ENCODE measurements at regions not wholly inside any gene's neighbourhood (a gene's known extent, or its start where the extent isn't known, plus 50 kb on each side); places are given as distances from the start of the nearest gene placed in this dataset.

DNA sequence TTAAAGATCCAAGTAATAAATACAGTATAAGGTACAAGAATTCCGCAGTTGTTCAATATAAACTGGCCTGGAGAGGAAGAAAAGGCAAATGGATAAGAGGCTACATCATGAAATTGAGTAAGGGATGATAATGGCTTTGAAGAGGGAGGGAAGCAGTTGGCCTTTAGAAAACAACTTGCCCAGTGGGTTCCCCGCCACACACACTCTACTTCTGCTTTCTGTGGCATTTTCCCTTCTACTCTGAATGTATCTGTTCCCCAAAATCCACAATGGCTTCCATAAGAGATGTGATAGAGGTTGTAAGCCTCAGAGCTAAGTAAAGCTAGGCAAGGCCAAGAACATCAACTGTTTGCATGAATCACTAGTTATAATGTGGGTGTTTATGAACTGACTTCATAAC lies 221.3 kb downstream of the MBD2 start:
- ATAC-seq (ENCODE audit: low read depth), result no peak
- WGBS, 2 experiments (ENCODE audit: extremely low coverage in 2 of 2, insufficient read length in 1 of 2), result no CpG with 5 or more reads among the region's 2 CpGs
- dilution Hi-C loops (cut with HindIII; ENCODE audit: low sequenced_read_pairs, unreplicated experiment) (no loop called here), in situ Hi-C loops (cut with MboI; ENCODE audit: low sequenced_read_pairs) (no loop called here), intact Hi-C loops (cut with micrococcal nuclease) (no loop called here)
- Histone ChIP-seq H4K20me1 (ENCODE audit: insufficient read depth, low read length) (no peaks in the 10 kb centered on the region), H2AFZ (replicated peaks; ENCODE audit: low read length, poor library complexity) (no peak overlapping the region), H4K91ac (ENCODE audit: insufficient read depth, low read depth, low read length) (no peak overlapping the region), H3K27ac (ENCODE audit: insufficient read depth, low read length) (no peak overlapping the region), H3K9me1 (ENCODE audit: insufficient read depth, low read length) (no peaks in the 10 kb centered on the region), H2BK15ac (ENCODE audit: low read depth, low read length) (no peak overlapping the region), H2AK9ac (replicated peaks; ENCODE audit: low read depth, low read length, poor library complexity) (no peak overlapping the region), H3K4me1 (ENCODE audit: control insufficient read depth, insufficient read depth, low read length) (no peaks in the 10 kb centered on the region), H3K9ac (ENCODE audit: low read depth, low read length) (no peak overlapping the region), H3K4me2 (ENCODE audit: low read depth, low read length) (no peak overlapping the region), H4K8ac (ENCODE audit: low read depth in 2 of 2, low read length in 2 of 2) (no peak overlapping the region), H2BK20ac (ENCODE audit: low read depth, low read length) (no peak overlapping the region), H3K4ac (ENCODE audit: low read depth, low read length) (no peak overlapping the region), H3K27me3 (ENCODE audit: control insufficient read depth, insufficient read depth, low read length) (no peaks in the 10 kb centered on the region), H2BK5ac (ENCODE audit: low read depth, low read length, poor library complexity, severe bottlenecking) (no peak overlapping the region), H2AK5ac (ENCODE audit: low read depth, low read length) (no peak overlapping the region), H3K79me1 (ENCODE audit: low read depth in 1 of 2, low read length in 2 of 2) (no peaks in the 10 kb centered on the region), H3K56ac (ENCODE audit: extremely low read depth, insufficient read depth, low read length) (no peak overlapping the region), H3K9me3 (ENCODE audit: control insufficient read depth, insufficient read depth, low read length) (peaks cover 15% of the 10 kb centered on the region; the same call in 1 of the 2 replicates), H3K18ac (ENCODE audit: low read depth, low read length) (no peak overlapping the region), H4K5ac (ENCODE audit: low read depth, low read length) (no peak overlapping the region), H3K4me3 (ENCODE audit: insufficient read depth, low read depth, low read length) (no peak overlapping the region), H3K23ac (ENCODE audit: low read depth, low read length) (no peak overlapping the region), H2BK120ac (ENCODE audit: low read depth, low read length) (no peak overlapping the region), H3K36me3 (ENCODE audit: control insufficient read depth, insufficient read depth, low read length) (no peaks in the 10 kb centered on the region), H3K14ac (replicated peaks; ENCODE audit: low read depth, low read length) (no peak overlapping the region)
- POLR2A ChIA-PET (ENCODE audit: unreplicated experiment), result no interaction called here
- no TSS peak for BruUV-seq (replicated peaks)
- no peak for TF ChIP-seq POLR2A (IDR thresholded peaks at IDR 0.05; ENCODE audit: low read depth, low read length)
- TF ChIP-seq MXI1 (IDR thresholded peaks at IDR 0.05; ENCODE audit: borderline replicate concordance, low read depth, low read length), result no peak
- TF ChIP-seq, protein P1, sequence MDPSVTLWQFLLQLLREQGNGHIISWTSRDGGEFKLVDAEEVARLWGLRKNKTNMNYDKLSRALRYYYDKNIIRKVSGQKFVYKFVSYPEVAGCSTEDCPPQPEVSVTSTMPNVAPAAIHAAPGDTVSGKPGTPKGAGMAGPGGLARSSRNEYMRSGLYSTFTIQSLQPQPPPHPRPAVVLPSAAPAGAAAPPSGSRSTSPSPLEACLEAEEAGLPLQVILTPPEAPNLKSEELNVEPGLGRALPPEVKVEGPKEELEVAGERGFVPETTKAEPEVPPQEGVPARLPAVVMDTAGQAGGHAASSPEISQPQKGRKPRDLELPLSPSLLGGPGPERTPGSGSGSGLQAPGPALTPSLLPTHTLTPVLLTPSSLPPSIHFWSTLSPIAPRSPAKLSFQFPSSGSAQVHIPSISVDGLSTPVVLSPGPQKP (IDR thresholded peaks at IDR 0.05; ENCODE audit: borderline replicate concordance, low read depth, low read length), result no peak
- no peak for TF ChIP-seq SMC3 (IDR thresholded peaks at IDR 0.05; ENCODE audit: low read depth, low read length)
- TF ChIP-seq, protein P2, sequence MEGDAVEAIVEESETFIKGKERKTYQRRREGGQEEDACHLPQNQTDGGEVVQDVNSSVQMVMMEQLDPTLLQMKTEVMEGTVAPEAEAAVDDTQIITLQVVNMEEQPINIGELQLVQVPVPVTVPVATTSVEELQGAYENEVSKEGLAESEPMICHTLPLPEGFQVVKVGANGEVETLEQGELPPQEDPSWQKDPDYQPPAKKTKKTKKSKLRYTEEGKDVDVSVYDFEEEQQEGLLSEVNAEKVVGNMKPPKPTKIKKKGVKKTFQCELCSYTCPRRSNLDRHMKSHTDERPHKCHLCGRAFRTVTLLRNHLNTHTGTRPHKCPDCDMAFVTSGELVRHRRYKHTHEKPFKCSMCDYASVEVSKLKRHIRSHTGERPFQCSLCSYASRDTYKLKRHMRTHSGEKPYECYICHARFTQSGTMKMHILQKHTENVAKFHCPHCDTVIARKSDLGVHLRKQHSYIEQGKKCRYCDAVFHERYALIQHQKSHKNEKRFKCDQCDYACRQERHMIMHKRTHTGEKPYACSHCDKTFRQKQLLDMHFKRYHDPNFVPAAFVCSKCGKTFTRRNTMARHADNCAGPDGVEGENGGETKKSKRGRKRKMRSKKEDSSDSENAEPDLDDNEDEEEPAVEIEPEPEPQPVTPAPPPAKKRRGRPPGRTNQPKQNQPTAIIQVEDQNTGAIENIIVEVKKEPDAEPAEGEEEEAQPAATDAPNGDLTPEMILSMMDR (conservative IDR thresholded peaks at IDR 0.05; ENCODE audit: low read depth, low read length), result no peak
- no peak for TF ChIP-seq RAD21 (IDR thresholded peaks at IDR 0.05; ENCODE audit: low read length)
- no peak for TF ChIP-seq BHLHE40 (IDR thresholded peaks at IDR 0.05; ENCODE audit: low read depth, low read length)
- TF ChIP-seq RCOR1 (IDR thresholded peaks at IDR 0.05; ENCODE audit: insufficient replicate concordance, low read length), result no peak
- TF ChIP-seq CHD1 (IDR thresholded peaks at IDR 0.05; ENCODE audit: low read depth, low read length), result no peak
- TF ChIP-seq NFE2L2 (IDR thresholded peaks at IDR 0.05; ENCODE audit: low read depth, low read length), result no peak
- no peak for TF ChIP-seq MAFK (IDR thresholded peaks at IDR 0.05; ENCODE audit: low read depth, low read length)
- TF ChIP-seq MAZ (IDR thresholded peaks at IDR 0.05; ENCODE audit: borderline replicate concordance, low read depth, low read length), result no peak
- no peak for TF ChIP-seq RFX5 (IDR thresholded peaks at IDR 0.05; ENCODE audit: low read depth, low read length)
- no peak for TF ChIP-seq CEBPB (IDR thresholded peaks at IDR 0.05; ENCODE audit: low read depth, low read length)
- TF ChIP-seq, protein P3, sequence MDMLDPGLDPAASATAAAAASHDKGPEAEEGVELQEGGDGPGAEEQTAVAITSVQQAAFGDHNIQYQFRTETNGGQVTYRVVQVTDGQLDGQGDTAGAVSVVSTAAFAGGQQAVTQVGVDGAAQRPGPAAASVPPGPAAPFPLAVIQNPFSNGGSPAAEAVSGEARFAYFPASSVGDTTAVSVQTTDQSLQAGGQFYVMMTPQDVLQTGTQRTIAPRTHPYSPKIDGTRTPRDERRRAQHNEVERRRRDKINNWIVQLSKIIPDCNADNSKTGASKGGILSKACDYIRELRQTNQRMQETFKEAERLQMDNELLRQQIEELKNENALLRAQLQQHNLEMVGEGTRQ (IDR thresholded peaks at IDR 0.05; ENCODE audit: low read depth, low read length), result no peak
- CTCF ChIA-PET, result no interaction called here
- DNase-seq, result no peak

Data from IMR-90 (cell line).